ENCODE measurements at regions not wholly inside any gene's neighbourhood (a gene's known extent, or its start where the extent isn't known, plus 50 kb on each side); places are given as distances from the start of the nearest gene placed in this dataset.

DNA sequence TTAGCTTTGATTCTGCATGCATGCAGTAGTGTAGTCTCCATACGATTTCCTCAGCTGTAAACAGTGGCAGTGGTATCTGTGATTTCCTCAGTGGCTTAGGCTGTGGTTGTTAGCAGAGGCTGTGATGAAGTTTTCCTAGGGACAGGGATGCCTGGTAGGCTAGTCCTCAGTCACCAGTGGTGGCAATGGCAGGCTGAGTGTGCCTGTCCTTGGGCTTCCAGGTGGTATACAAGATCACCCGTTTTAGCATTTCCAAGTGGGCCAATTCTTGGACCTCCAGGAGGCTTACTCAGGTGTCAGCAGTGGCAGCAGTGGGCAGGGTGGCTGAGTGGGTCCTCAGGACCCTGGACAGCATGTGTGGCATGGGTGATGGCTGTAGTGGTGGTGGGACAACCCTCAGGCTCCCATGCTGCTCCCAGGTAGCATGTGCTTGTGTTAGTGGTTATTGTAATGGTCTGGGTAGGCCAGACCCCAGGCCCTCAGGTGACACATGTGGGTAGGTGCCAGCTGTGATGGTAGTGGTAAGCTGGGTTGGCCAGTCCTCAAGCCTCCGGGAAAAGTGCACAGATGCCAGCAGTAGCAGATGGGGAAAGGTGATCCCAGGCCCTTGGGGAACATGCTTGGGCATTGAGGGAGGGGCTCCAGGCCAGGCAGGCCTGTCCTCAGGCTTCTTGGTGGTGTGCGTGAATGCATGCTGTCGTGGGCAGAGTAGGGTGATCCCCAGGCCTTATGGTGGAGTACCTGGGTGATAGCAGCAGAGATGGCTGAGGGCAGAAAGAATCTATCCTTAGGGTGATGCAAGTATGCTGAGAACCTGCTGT lies 146.5 kb downstream of the PAPOLA start:
- Histone ChIP-seq H3K9ac (ENCODE audit: low read length) (no peak overlapping the region), H3K9me3 (ENCODE audit: low read length) (no peaks in the 10 kb centered on the region), H3K36me3 (ENCODE audit: low read depth, low read length) (no peaks in the 10 kb centered on the region), H3K4me1 (ENCODE audit: insufficient read depth, low read length) (no peaks in the 10 kb centered on the region), H2AFZ (ENCODE audit: low read length) (no peak overlapping the region), H3K27ac (ENCODE audit: low read length) (no peak overlapping the region), H3K27me3 (ENCODE audit: low read length) (peaks cover 24% of the 10 kb centered on the region), H3K79me2 (ENCODE audit: low read length) (no peaks in the 10 kb centered on the region), H3K4me3 (ENCODE audit: low read length) (no peak overlapping the region), H4K20me1 (ENCODE audit: low read length) (no peaks in the 10 kb centered on the region), H3K9me2 (replicated peaks; ENCODE audit: low read length) (no peaks in the 10 kb centered on the region), H3F3A (ENCODE audit: low read length, unreplicated experiment) (no peaks in the 10 kb centered on the region), H3K4me2 (ENCODE audit: low read length) (no peak overlapping the region)
- ChIA-PET CTCF (no interaction called here), POLR2A (ENCODE audit: unreplicated experiment) (no interaction called here)
- BruUV-seq (replicated peaks): no TSS peak
- ATAC-seq (no peak), DNase-seq (no peak)
- intact Hi-C loops (cut with micrococcal nuclease): no loop called here
- TF ChIP-seq EZH2phosphoT487 (IDR thresholded peaks at IDR 0.05; ENCODE audit: borderline replicate concordance, low read length) (no peak), EZH2 (IDR thresholded peaks at IDR 0.05; ENCODE audit: low read length, unreplicated experiment) (no peak)
- TF ChIP-seq, protein P1, sequence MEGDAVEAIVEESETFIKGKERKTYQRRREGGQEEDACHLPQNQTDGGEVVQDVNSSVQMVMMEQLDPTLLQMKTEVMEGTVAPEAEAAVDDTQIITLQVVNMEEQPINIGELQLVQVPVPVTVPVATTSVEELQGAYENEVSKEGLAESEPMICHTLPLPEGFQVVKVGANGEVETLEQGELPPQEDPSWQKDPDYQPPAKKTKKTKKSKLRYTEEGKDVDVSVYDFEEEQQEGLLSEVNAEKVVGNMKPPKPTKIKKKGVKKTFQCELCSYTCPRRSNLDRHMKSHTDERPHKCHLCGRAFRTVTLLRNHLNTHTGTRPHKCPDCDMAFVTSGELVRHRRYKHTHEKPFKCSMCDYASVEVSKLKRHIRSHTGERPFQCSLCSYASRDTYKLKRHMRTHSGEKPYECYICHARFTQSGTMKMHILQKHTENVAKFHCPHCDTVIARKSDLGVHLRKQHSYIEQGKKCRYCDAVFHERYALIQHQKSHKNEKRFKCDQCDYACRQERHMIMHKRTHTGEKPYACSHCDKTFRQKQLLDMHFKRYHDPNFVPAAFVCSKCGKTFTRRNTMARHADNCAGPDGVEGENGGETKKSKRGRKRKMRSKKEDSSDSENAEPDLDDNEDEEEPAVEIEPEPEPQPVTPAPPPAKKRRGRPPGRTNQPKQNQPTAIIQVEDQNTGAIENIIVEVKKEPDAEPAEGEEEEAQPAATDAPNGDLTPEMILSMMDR (conservative IDR thresholded peaks at IDR 0.05; ENCODE audit: low read depth, low read length): no peak

DNA sequence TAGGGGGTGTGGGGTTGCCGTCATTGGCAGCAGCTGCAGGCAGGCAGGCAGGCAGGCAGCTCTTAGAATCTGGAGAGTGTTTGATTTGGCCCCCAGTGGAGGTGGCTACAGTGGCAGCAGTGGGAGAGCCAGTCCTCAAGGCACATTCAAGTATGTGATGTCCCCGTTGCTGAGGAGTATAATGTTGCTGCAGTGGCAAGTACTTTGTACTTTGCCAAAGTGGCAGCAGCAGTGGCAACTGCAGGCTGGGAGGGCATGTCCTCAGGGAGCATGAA lies 147.1 kb downstream of the PAPOLA start:
- Histone ChIP-seq H3K9me3 (ENCODE audit: low read length) (no peaks in the 10 kb centered on the region), H3K27ac (ENCODE audit: low read length) (no peak overlapping the region), H3K4me3 (ENCODE audit: low read length) (no peak overlapping the region), H3K9me2 (replicated peaks; ENCODE audit: low read length) (no peaks in the 10 kb centered on the region), H3F3A (ENCODE audit: low read length, unreplicated experiment) (no peaks in the 10 kb centered on the region), H2AFZ (ENCODE audit: low read length) (no peak overlapping the region), H3K36me3 (ENCODE audit: low read depth, low read length) (no peaks in the 10 kb centered on the region), H3K79me2 (ENCODE audit: low read length) (no peaks in the 10 kb centered on the region), H3K27me3 (ENCODE audit: low read length) (peaks cover 27% of the 10 kb centered on the region), H3K4me1 (ENCODE audit: insufficient read depth, low read length) (no peaks in the 10 kb centered on the region), H3K4me2 (ENCODE audit: low read length) (no peak overlapping the region), H3K9ac (ENCODE audit: low read length) (no peak overlapping the region), H4K20me1 (ENCODE audit: low read length) (no peaks in the 10 kb centered on the region)
- DNase-seq (no peak), ATAC-seq (no peak)
- TF ChIP-seq EZH2 (IDR thresholded peaks at IDR 0.05; ENCODE audit: low read length, unreplicated experiment): no peak
- CTCF ChIA-PET: no interaction called here
- BruUV-seq (replicated peaks): no TSS peak
- intact Hi-C loops (cut with micrococcal nuclease): no loop called here
- POLR2A ChIA-PET (ENCODE audit: unreplicated experiment): no interaction called here

DNA sequence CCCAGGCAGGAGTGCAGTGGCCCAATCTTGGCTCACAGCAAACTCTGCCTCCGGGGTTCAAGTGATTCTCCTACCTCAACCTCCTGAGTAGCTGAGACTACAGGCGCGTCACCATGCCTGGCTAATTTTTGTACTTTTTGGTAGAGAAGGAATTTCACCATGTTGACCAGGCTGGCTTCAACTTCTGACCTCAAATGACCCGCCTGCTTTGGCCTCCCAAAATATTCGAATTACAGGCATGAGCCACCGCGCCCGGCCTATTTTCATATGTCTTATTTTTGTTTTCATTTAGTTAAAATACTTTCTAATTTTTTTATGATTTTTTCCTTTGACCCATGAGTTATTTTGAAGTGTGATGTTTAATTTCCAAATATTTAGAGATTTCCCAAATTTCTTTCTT lies 143.6 kb upstream of the VRK1 start:
- Histone ChIP-seq H3K9me3 (ENCODE audit: low read length) (no peaks in the 10 kb centered on the region; the same call in 1 of the 2 replicates), H3K79me2 (ENCODE audit: low read length) (no peaks in the 10 kb centered on the region), H4K20me1 (ENCODE audit: low read length) (no peaks in the 10 kb centered on the region), H3K4me3 (ENCODE audit: low read length) (no peak overlapping the region), H3K27ac (ENCODE audit: low read length) (no peak overlapping the region), H3K4me1 (ENCODE audit: insufficient read depth, low read length) (no peaks in the 10 kb centered on the region), H3K9ac (ENCODE audit: low read length) (no peak overlapping the region), H3K9me2 (replicated peaks; ENCODE audit: low read length) (no peaks in the 10 kb centered on the region), H3K36me3 (ENCODE audit: low read depth, low read length) (no peaks in the 10 kb centered on the region), H2AFZ (ENCODE audit: low read length) (no peak overlapping the region), H3K27me3 (ENCODE audit: low read length) (peaks cover 45% of the 10 kb centered on the region), H3K4me2 (ENCODE audit: low read length) (no peak overlapping the region), H3F3A (ENCODE audit: low read length, unreplicated experiment) (no peaks in the 10 kb centered on the region)
- ChIA-PET POLR2A (ENCODE audit: unreplicated experiment) (no interaction called here), CTCF (no interaction called here)
- intact Hi-C loops (cut with micrococcal nuclease): no loop called here
- BruUV-seq (replicated peaks): no TSS peak
- DNase-seq: no peak
- ATAC-seq: no peak
- TF ChIP-seq, protein P1 (conservative IDR thresholded peaks at IDR 0.05; ENCODE audit: low read depth, low read length): no peak
- TF ChIP-seq EZH2 (IDR thresholded peaks at IDR 0.05; ENCODE audit: low read length, unreplicated experiment) (no peak), EZH2phosphoT487 (IDR thresholded peaks at IDR 0.05; ENCODE audit: borderline replicate concordance, low read length) (no peak)

All from PC-3 (cell line).